Panc1 (cell line): ENCODE measurements at regions not wholly inside any gene's neighbourhood (a gene's known extent, or its start where the extent isn't known, plus 50 kb on each side); places are given as distances from the start of the nearest gene placed in this dataset.

ENCODE experiments used
- CTCF ChIP-seq: fragments of 450-650 bp; IDR thresholded peaks from 2 replicates; pipeline ENCODE4 v1.5.1; 2017; ENCODE audit warnings: mild to moderate bottlenecking
- POLR2AphosphoS5 ChIP-seq: IDR thresholded peaks from 2 replicates; pipeline ENCODE4 v1.6.1; 2012; ENCODE audit warnings: mild to moderate bottlenecking, low read depth, low read length, moderate library complexity
- REST ChIP-seq, 2 experiments: IDR thresholded peaks; 2 replicates each; pipeline ENCODE4 v1.6.1; 2011 to 2012; ENCODE audit warnings: low read depth in 2 of 2, control low read depth in 1 of 2, low read length in 1 of 2, mild to moderate bottlenecking in 1 of 2, moderate library complexity in 1 of 2; ENCODE audit not compliant: insufficient read depth in 1 of 2
- SIN3A ChIP-seq: IDR thresholded peaks from 2 replicates; pipeline ENCODE4 v1.6.1; 2012; ENCODE audit warnings: low read depth, mild to moderate bottlenecking, low read length, moderate library complexity, borderline replicate concordance; ENCODE audit not compliant: insufficient read depth

- TF ChIP-seq POLR2AphosphoS5: no peak
- no peak for TF ChIP-seq CTCF
- no peak for TF ChIP-seq REST (IDR thresholded peaks at IDR 0.05; ENCODE audit: insufficient read depth in 1 of 2, low read depth in 2 of 2, low read length in 1 of 2)
- TF ChIP-seq SIN3A: no peak
Observed at GRCh38 chr9:86722706-86723075, 224.6 kb downstream of the GAS1 start.
